NOMO-1 treated with DMSO at 0.1 percent for 48 hours (cell line): ENCODE measurements at regions not wholly inside any gene's neighbourhood (a gene's known extent, or its start where the extent isn't known, plus 50 kb on each side); places are given as distances from the start of the nearest gene placed in this dataset.
A peak's percentile ranks its signal among the peaks of the same experiment; 100 is the strongest.
"Not testable (repeated sequence)": the region's sequence is repeated elsewhere in the genome, so short reads cannot be mapped to it uniquely, and the experiment has no call there.

ENCODE experiments used
- DNase-seq: peaks from one replicate; lab custom pipeline; 2025; ENCODE audit not compliant: unreplicated experiment; lab: John Stamatoyannopoulos, UW

DNA sequence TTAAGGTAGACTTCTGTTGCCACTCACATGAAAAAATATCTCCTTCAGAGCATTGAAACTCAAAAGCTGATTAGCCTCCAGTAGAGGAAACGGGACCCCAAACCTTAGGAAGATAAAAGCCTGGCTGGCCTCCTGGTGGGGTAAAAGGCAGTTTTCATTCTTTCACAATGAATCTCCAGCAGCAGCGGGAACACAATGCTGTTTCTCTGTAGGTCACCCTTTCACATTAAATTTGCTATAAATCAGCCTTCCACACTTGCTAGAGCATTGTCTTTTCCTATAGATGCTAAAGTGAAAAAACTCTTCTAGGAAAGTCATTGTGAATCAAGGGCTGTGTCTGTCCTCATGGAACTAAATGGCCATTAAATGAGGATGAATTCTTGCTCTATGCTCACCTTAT, 207.3 kb upstream of the MAGEB2 start:
- DNase-seq, result no peak

DNA sequence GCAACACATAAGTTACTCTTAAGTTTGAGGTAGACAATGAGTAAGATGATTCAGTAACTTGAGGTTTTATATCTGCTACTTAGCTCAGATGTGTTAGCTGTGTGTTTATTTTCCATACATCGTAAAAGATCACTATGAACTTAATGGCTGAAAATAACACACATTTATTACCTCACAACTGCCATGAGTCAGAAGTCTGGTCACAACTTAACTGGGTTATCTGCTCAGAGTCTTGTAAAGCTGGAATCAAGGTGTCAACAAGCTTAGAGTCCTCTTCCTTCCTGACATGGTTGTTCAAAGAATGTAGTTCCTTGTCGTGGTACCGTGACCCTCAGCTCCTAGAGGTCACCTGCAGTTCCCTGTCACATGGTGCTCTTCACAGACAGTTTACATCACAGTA, 204.9 kb upstream of the MAGEB2 start:
- no peak for DNase-seq

DNA sequence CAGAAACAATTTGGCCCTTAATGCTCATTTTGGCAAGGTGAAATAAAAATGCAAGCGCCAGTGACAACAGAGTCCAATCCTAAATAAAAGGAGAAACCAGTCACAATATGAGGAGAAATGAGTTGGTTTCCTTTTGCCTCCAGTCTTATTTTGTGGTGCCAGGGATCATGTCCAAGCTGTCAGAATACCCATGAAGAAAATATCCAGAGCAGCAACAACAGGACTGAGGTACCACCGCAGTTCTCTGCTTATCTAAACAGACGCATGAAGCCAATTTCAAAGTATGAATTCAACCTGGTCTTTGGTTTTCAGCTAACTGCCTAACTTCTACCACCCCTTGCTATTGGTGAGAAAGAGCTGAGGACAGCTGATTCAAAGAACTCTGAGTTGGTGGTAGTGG, 199.9 kb upstream of the MAGEB2 start:
- DNase-seq, result no peak

DNA sequence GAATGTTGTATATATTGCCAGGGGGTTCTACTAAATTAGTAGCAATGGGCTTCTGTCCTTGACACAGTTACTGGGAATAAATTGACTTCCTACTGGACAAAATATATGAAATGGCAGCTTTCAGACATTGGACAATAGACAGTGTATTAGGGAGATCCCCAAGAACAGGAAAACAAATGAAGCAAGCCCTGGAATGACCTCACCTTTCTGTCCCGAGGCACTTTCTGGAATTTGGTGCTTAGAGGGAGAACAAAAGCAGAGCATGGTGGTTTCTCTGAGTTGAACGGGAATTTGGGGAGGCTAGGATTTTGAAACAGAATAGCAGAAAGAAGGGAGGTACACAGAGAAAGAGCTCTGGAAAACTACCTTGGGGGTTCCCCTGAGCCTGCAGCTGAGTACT, 187.7 kb upstream of the MAGEB2 start:
- DNase-seq, result no peak

GRCh38 chrX:30036406-30036805, 179.0 kb upstream of the MAGEB2 start:
- not testable (repeated sequence) for DNase-seq

DNA sequence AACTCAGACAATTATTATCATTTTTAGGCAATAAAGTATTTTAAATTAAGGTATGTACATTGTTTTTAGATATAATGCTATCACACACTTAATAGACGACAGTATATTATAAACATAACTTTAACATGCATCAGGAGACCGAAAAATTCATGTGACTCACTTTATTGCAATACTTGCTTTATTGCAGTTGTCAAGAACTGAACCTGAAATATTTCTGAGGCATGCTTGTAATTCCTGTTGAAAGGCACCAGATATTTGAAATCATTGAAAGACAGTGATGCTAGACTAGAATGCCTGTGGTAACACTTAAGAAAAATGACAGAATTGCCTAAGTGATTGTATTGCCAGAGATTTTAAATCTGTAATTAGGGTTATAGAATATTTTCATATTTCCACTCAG, 175.6 kb upstream of the MAGEB2 start:
- no peak for DNase-seq

- no peak for DNase-seq
These were observed 154.6 kb upstream of the MAGEB2 start for GRCh38 chrX:30060718-30061117.

GRCh38 chrX:30065226-30065625, 150.1 kb upstream of the MAGEB2 start:
- DNase-seq, result no peak

DNA sequence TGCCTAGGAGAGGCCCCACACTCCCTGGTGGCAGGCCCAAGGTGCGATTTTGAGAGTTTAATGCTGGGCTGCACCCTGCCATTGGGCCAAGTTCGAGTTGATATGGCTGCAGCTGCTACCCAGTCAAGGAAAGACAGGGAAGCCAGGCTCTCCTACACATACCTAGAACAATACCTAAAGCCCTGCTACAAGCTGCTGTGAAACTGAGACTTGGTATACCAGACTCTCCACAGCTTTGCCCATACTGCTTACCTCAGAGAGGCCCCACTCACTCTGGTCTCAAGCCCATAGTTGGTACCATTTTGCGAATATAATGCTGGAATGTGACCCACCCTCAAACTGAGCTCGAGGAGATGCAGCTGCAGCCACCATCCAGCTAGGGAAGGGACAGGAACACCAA, 147.7 kb upstream of the MAGEB2 start:
- DNase-seq, result no peak

- no peak for DNase-seq
These were observed 129.8 kb upstream of the MAGEB2 start for GRCh38 chrX:30085571-30085970.

DNA sequence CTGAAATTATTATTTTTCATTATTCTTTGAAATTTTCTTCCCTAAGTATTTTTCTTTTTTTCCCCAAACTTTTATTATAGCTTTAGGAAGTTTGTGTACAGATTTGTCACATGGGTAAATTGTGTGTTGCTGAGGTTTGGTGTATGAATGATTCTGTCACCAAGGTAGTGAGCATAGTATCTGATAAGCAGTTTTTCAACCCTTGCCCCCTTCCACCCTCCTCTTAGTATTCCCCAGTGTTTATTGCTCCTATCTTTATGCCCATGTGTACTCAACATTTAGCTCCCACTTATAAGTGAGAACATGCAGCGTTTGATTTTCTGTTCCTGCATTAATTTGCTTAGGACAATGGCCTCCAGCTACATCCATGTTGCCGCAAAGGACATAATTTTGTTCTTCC, 103.9 kb upstream of the MAGEB2 start:
- DNase-seq, result no peak

GRCh38 chrX:30141966-30142365, 73.4 kb upstream of the MAGEB2 start:
- DNase-seq, result peak; percentile 25

- no peak for DNase-seq
These were observed 71.1 kb upstream of the MAGEB2 start for GRCh38 chrX:30144221-30144620.

DNA sequence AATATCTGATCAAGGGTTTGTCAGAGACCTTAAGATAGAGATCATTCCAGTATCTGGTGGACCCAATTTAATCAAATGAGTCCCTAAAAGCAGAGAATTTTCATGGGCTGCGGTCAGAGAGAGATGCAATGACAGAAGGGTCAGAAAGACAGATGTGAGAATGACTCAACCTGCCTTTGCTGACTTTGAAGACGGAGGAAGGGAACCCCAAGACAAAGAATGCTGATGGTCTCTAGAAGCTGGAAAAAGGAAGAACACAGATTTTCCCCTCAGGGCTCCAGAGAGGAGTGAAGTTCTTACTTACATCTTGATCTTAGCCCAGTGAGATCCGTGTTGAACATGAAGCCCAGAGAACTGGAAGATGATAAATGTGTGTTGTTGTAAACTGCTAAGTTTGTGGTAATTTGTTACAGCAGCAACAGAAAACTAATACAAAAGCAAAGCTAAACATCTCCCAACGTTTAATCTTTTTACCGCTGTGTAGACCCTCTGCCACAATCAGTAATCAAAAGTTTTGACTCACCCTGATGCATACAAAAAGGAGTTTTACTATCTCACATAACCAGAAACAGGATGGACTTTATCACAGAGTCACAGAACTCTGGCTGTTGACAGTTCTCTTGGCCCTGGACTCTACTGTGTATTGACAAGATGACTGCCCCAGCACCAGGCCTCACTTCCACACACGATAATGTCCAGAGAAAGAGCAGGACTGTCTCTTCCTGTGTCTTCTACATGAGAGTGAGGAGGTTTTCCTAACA, 70.2 kb upstream of the MAGEB2 start:
- no peak for DNase-seq

GRCh38 chrX:30147996-30148643, 67.2 kb upstream of the MAGEB2 start:
- DNase-seq, result no peak

GRCh38 chrX:30149206-30149605, 66.2 kb upstream of the MAGEB2 start:
- DNase-seq, result not testable (repeated sequence)

- no peak for DNase-seq
These were observed 65.0 kb upstream of the MAGEB2 start for GRCh38 chrX:30150196-30150895.

- no peak for DNase-seq
These were observed 63.4 kb upstream of the MAGEB2 start for GRCh38 chrX:30151964-30152363.

- DNase-seq, result no peak
These were observed 62.0 kb upstream of the MAGEB2 start for GRCh38 chrX:30153175-30153880.

GRCh38 chrX:30153881-30154260, 61.5 kb upstream of the MAGEB2 start:
- no peak for DNase-seq

GRCh38 chrX:30156009-30156408, 59.4 kb upstream of the MAGEB2 start:
- no peak for DNase-seq
